ENCODE measurements at regions not wholly inside any gene's neighbourhood (a gene's known extent, or its start where the extent isn't known, plus 50 kb on each side); places are given as distances from the start of the nearest gene placed in this dataset.
A peak's percentile ranks its signal among the peaks of the same experiment; 100 is the strongest.

- no peak for TF ChIP-seq CTCF (conservative IDR thresholded peaks at IDR 0.05 in 1 of 2, IDR thresholded peaks at IDR 0.05 in 1 of 2; ENCODE audit: low read depth in 1 of 2, low read length in 2 of 2)
- no peak for TF ChIP-seq EZH2 (IDR thresholded peaks at IDR 0.05; ENCODE audit: low read length, missing control alignments)
- Histone ChIP-seq H3K4me3 (replicated peaks in 1 of 4; ENCODE audit: control extremely low read depth in 1 of 4, insufficient read depth in 1 of 4, low read depth in 3 of 4, low read length in 4 of 4) (no peak overlapping the region), H4K20me1 (ENCODE audit: control insufficient read depth, extremely low read depth, insufficient read depth, low read length) (no peaks in the 10 kb centered on the region), H3K36me3 (ENCODE audit: control insufficient read depth, insufficient read depth, low read length) (no peaks in the 10 kb centered on the region), H3K4me2 (ENCODE audit: extremely low read depth, insufficient read depth, low read length) (no peak overlapping the region), H3K9me3 (ENCODE audit: control insufficient read depth, insufficient read depth, low read depth, low read length) (no peaks in the 10 kb centered on the region), H3K27me3 (ENCODE audit: control insufficient read depth, insufficient read depth, low read length) (no peaks in the 10 kb centered on the region), H3K79me2 (ENCODE audit: control insufficient read depth, insufficient read depth, low read length) (no peaks in the 10 kb centered on the region), H2AFZ (ENCODE audit: low read length) (no peak overlapping the region), H3K4me1 (ENCODE audit: control insufficient read depth, extremely low read depth, insufficient read depth, low read length) (peaks cover 19% of the 10 kb centered on the region), H3K9ac (ENCODE audit: insufficient read depth, low read length) (no peak overlapping the region), H3K27ac (ENCODE audit: insufficient read depth, low read length) (no peak overlapping the region)
- DNase-seq (ENCODE audit: low read depth in 2 of 2), result no peak
Observed at GRCh38 chr4:53912766-53913497, 151.5 kb downstream of the CHIC2 start.

GRCh38 chr4:53908661-53909078 is 155.7 kb downstream of the CHIC2 start:
- DNase-seq (ENCODE audit: low read depth in 2 of 2), result peak; percentile 94 to 95
- peak overlapping the region; percentile 45 for H2AFZ ChIP-seq (ENCODE audit: low read length)
- H3K9me3 ChIP-seq (ENCODE audit: control insufficient read depth, insufficient read depth, low read depth, low read length), result no peaks in the 10 kb centered on the region
- peaks cover 16% of the 10 kb centered on the region for H3K4me1 ChIP-seq (ENCODE audit: control insufficient read depth, extremely low read depth, insufficient read depth, low read length)
- H3K27me3 ChIP-seq (ENCODE audit: control insufficient read depth, insufficient read depth, low read length), result no peaks in the 10 kb centered on the region
- peak overlapping the region; percentile 84 for H3K4me2 ChIP-seq (ENCODE audit: extremely low read depth, insufficient read depth, low read length)
- no peak overlapping the region for H3K9ac ChIP-seq (ENCODE audit: insufficient read depth, low read length)
- no peaks in the 10 kb centered on the region for H4K20me1 ChIP-seq (ENCODE audit: control insufficient read depth, extremely low read depth, insufficient read depth, low read length)
- H3K79me2 ChIP-seq (ENCODE audit: control insufficient read depth, insufficient read depth, low read length), result no peaks in the 10 kb centered on the region
- TF ChIP-seq CTCF (conservative IDR thresholded peaks at IDR 0.05 in 1 of 2, IDR thresholded peaks at IDR 0.05 in 1 of 2; ENCODE audit: low read depth in 1 of 2, low read length in 2 of 2), result peak; percentile 71 to 88
- TF ChIP-seq EZH2 (IDR thresholded peaks at IDR 0.05; ENCODE audit: low read length, missing control alignments), result no peak
- H3K4me3 ChIP-seq (replicated peaks in 1 of 4; ENCODE audit: control extremely low read depth in 1 of 4, insufficient read depth in 1 of 4, low read depth in 3 of 4, low read length in 4 of 4), result peak overlapping the region in 3 of 4 experiments; percentile 0 to 52 (median 23)
- no peaks in the 10 kb centered on the region for H3K36me3 ChIP-seq (ENCODE audit: control insufficient read depth, insufficient read depth, low read length)
- peak overlapping the region; percentile 60 for H3K27ac ChIP-seq (ENCODE audit: insufficient read depth, low read length)

- Histone ChIP-seq H3K9ac (ENCODE audit: insufficient read depth, low read length) (no peak overlapping the region), H3K4me2 (ENCODE audit: extremely low read depth, insufficient read depth, low read length) (no peak overlapping the region), H3K4me1 (ENCODE audit: control insufficient read depth, extremely low read depth, insufficient read depth, low read length) (peaks cover 16% of the 10 kb centered on the region), H3K27ac (ENCODE audit: insufficient read depth, low read length) (peak overlapping the region; percentile 60), H3K9me3 (ENCODE audit: control insufficient read depth, insufficient read depth, low read depth, low read length) (no peaks in the 10 kb centered on the region), H2AFZ (ENCODE audit: low read length) (no peak overlapping the region), H3K36me3 (ENCODE audit: control insufficient read depth, insufficient read depth, low read length) (no peaks in the 10 kb centered on the region), H4K20me1 (ENCODE audit: control insufficient read depth, extremely low read depth, insufficient read depth, low read length) (no peaks in the 10 kb centered on the region), H3K4me3 (replicated peaks in 1 of 4; ENCODE audit: control extremely low read depth in 1 of 4, insufficient read depth in 1 of 4, low read depth in 3 of 4, low read length in 4 of 4) (no peak overlapping the region), H3K79me2 (ENCODE audit: control insufficient read depth, insufficient read depth, low read length) (no peaks in the 10 kb centered on the region), H3K27me3 (ENCODE audit: control insufficient read depth, insufficient read depth, low read length) (no peaks in the 10 kb centered on the region)
- TF ChIP-seq EZH2 (IDR thresholded peaks at IDR 0.05; ENCODE audit: low read length, missing control alignments) (no peak), CTCF (conservative IDR thresholded peaks at IDR 0.05 in 1 of 2, IDR thresholded peaks at IDR 0.05 in 1 of 2; ENCODE audit: low read depth in 1 of 2, low read length in 2 of 2) (no peak)
- DNase-seq (ENCODE audit: low read depth in 2 of 2), result no peak
Observed at GRCh38 chr4:53907772-53908171, 156.6 kb downstream of the CHIC2 start.
